ENCODE measurements at regions not wholly inside any gene's neighbourhood (a gene's known extent, or its start where the extent isn't known, plus 50 kb on each side); places are given as distances from the start of the nearest gene placed in this dataset.

- ChIA-PET CTCF (ENCODE audit: low intra/inter-chr PET ratio, low total read pairs) (no interaction called here), POLR2A (no interaction called here)
- Histone ChIP-seq H2AFZ (ENCODE audit: low read length) (no peak overlapping the region), H3K4me3 (replicated peaks in 1 of 3; ENCODE audit: insufficient read depth in 1 of 3, low read depth in 2 of 3, low read length in 3 of 3) (no peak overlapping the region), H3K79me2 (ENCODE audit: insufficient read depth, low read length) (no peaks in the 10 kb centered on the region), H4K20me1 (ENCODE audit: insufficient read depth, low read length) (no peaks in the 10 kb centered on the region), H3K4me2 (ENCODE audit: low read depth, low read length) (no peak overlapping the region), H3K36me3 (replicated peaks in 1 of 2; ENCODE audit: control insufficient read depth in 1 of 2, insufficient read depth in 2 of 2, low read length in 2 of 2) (no peaks in the 10 kb centered on the region), H3K4me1 (ENCODE audit: insufficient read depth, low read length) (no peaks in the 10 kb centered on the region), H3K9ac (ENCODE audit: insufficient read depth, low read depth, low read length) (no peak overlapping the region), H3K27me3 (ENCODE audit: control insufficient read depth in 1 of 2, insufficient read depth in 2 of 2, low read length in 2 of 2) (peaks cover 0 to 17% of the 10 kb centered on the region in 2 experiments; a peak in 2 of 5 replicates), H3K27ac (ENCODE audit: extremely low read length, insufficient read depth, low read length) (no peak overlapping the region), H3K9me3 (ENCODE audit: low read length) (no peaks in the 10 kb centered on the region)
- no peak for FAIRE-seq
- intact Hi-C loops (cut with micrococcal nuclease; ENCODE audit: unreplicated experiment) = no loop called here
- no peak for ATAC-seq
- in situ Hi-C loops (cut with HindIII; ENCODE audit: extremely low pct_ligation_motif_present, low pct_unique_long_range_greater_than_20kb) = loop anchor here (10.0 kb wide), 1 partner anchor 944 kb away; no protein-coding TSS in a partner anchor
- no TSS peak for BruUV-seq (replicated peaks)
- DNase-seq (ENCODE audit: low spot score) = no peak
- TF ChIP-seq ZNF839 (CRISPR knock-in tag; IDR thresholded peaks at IDR 0.05; ENCODE audit: borderline replicate concordance) (no peak), CREB1 (IDR thresholded peaks at IDR 0.05) (peak; percentile 94), CREB1 (CRISPR knock-in tag; IDR thresholded peaks at IDR 0.05) (no peak), YEATS4 (CRISPR knock-in tag; IDR thresholded peaks at IDR 0.05; ENCODE audit: borderline replicate concordance) (no peak), ATF7 (IDR thresholded peaks at IDR 0.05) (peak; percentile 98), ATF7 (CRISPR knock-in tag; IDR thresholded peaks at IDR 0.05) (no peak), RARA (CRISPR knock-in tag; IDR thresholded peaks at IDR 0.05) (no peak)
Observed at GRCh38 chr6:40319124-40319523, 268.0 kb downstream of the LRFN2 start.

GRCh38 chr6:40315060-40315459 lies 272.1 kb downstream of the LRFN2 start:
- DNase-seq (ENCODE audit: low spot score) (no peak), ATAC-seq (no peak), FAIRE-seq (no peak)
- H3K79me2 ChIP-seq (ENCODE audit: insufficient read depth, low read length) = no peaks in the 10 kb centered on the region
- H3K27me3 ChIP-seq (ENCODE audit: control insufficient read depth in 1 of 2, insufficient read depth in 2 of 2, low read length in 2 of 2) = peaks cover 0 to 25% of the 10 kb centered on the region in 2 experiments; a peak in 3 of 5 replicates
- 59% methylated on average over 5 of the region's 5 CpGs for WGBS (ENCODE audit: low lambda C conversion rate)
- BruUV-seq (replicated peaks) = no TSS peak
- in situ Hi-C loops (cut with HindIII; ENCODE audit: extremely low pct_ligation_motif_present, low pct_unique_long_range_greater_than_20kb) (loop anchor here (10.0 kb wide), 1 partner anchor 940 kb away; no protein-coding TSS in a partner anchor), intact Hi-C loops (cut with micrococcal nuclease; ENCODE audit: unreplicated experiment) (no loop called here)
- no peaks in the 10 kb centered on the region for H3K9me3 ChIP-seq (ENCODE audit: low read length)
- H3K4me3 ChIP-seq (replicated peaks in 1 of 3; ENCODE audit: insufficient read depth in 1 of 3, low read depth in 2 of 3, low read length in 3 of 3) = no peak overlapping the region
- no peak overlapping the region for H3K27ac ChIP-seq (ENCODE audit: extremely low read length, insufficient read depth, low read length)
- H3K9ac ChIP-seq (ENCODE audit: insufficient read depth, low read depth, low read length) = no peak overlapping the region
- ChIA-PET POLR2A (no interaction called here), CTCF (ENCODE audit: low intra/inter-chr PET ratio, low total read pairs) (no interaction called here)
- no peaks in the 10 kb centered on the region for H4K20me1 ChIP-seq (ENCODE audit: insufficient read depth, low read length)
- no peaks in the 10 kb centered on the region for H3K4me1 ChIP-seq (ENCODE audit: insufficient read depth, low read length)
- H3K36me3 ChIP-seq (replicated peaks in 1 of 2; ENCODE audit: control insufficient read depth in 1 of 2, insufficient read depth in 2 of 2, low read length in 2 of 2) = no peaks in the 10 kb centered on the region
- no peak overlapping the region for H3K4me2 ChIP-seq (ENCODE audit: low read depth, low read length)
- TF ChIP-seq TAF15 (IDR thresholded peaks at IDR 0.05; ENCODE audit: low read depth, low read length, poor library complexity, severe bottlenecking) = no peak
- TF ChIP-seq GPN1 (CRISPR knock-in tag; IDR thresholded peaks at IDR 0.05; ENCODE audit: borderline replicate concordance) = no peak
- H2AFZ ChIP-seq (ENCODE audit: low read length) = no peak overlapping the region
